GM12872 (cell line): ENCODE measurements at regions not wholly inside any gene's neighbourhood (a gene's known extent, or its start where the extent isn't known, plus 50 kb on each side); places are given as distances from the start of the nearest gene placed in this dataset.

ENCODE experiments used
- CTCF ChIP-seq: IDR thresholded peaks from 3 replicates; pipeline ENCODE4 v1.5.1; 2011; ENCODE audit warnings: low read depth, mild to moderate bottlenecking, low read length, moderate library complexity; ENCODE audit not compliant: insufficient read depth

DNA sequence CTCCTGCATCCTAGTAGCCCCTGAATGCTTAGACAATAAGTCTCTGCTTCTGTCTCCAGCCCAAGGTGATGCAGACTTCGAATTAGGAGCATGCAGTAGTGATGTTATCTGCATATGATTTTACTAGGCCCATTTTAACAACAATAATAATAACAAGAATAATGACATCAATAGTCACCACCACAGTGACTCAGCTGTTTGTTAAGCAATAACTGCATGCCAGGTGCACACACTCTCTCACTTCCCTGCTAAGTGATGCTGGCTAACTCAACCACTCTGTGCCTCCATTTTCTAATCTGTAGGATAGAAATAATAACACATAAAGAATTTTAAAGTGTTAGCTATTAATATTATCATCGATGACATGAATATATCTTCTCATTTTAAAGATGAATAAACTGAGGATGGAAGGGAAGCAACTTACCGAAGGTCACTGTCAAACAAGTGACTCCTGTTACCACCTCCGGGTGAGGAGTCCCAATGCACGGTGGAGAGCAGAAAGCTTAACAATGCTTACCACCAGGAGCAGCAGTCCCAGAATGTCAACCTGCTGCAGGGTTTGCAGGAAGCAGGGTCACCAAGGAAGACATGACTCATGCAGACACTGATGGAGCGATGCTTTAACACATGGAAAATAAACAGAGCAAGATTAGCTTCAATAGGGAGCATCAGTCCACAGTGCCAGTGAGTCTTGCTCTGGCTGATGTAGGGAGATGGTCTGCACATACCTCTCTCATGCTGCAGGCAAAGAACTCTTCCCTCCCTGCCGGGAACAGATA is 290.2 kb downstream of the SPATA17 start:
- no peak for TF ChIP-seq CTCF

GRCh38 chr1:217924924-217925323 is 293.8 kb downstream of the SPATA17 start:
- no peak for TF ChIP-seq CTCF

DNA sequence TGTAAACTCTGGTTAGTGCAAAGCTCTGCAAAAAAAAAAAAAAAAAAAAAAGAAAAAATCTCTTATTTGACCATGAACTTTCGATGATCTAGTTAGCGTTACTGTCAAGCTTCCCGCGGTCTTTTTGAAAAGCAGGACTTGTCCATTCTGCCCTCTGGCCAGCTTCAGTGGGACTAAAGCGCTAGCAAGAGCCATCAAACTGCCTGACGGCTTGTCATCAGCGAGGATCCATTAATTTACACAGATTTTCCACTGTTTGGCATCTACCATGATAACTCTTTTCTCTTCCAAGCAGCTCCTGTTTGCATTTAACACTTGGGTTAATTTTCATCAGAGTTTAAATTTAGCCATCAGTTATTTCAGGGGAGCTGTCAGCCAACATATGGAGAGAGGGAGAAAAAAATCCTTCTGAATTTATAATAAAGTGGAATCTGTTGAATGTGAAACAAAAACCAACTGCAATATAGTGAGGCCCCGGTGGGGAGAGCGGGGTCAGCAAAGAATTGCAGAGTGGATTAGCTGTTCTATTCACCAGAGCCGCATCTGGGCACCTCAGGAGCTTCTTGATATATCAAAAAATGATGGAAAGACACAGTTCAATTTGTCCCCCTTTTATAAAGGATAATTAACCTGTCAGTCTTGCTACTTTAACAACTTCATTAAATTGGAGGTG is 298.2 kb downstream of the SPATA17 start:
- TF ChIP-seq CTCF, result no peak

DNA sequence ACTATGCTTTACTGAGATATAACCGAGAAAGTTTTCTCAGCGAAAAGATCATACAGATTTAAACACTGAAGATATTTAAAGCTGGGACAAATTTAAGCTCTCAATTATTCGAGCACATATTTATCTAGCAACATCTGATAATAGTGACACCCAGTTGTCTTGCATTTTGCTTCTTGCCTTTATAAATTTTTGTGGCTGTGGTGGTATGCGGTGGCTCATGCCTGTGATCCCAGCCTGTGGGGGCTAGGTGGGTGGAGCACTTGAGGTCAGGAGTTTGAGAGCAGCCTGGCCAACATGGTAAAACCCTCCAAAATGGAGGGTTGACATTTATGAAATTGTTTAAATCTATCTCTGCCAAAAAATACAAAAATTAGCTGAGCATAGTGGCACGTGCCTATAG is 312.2 kb downstream of the SPATA17 start:
- TF ChIP-seq CTCF, result no peak

DNA sequence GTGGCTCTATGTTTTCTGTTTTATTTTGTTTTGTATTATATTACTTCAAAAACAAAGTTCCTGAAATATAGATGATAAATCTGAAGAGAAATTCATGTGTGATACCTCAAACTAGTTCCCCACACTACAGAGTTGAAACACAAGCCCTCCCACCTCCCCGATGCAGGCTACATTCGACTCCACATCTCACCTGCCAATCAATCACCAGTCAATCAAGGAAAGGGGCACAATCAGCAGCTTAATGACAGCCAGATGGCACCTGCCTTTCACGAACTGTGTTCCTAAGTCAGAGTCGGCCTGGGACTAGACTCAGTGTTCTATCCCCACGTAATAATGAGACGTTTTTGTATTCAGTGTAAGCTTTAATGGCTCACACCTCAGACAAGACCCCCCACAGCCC is 313.4 kb downstream of the SPATA17 start:
- no peak for TF ChIP-seq CTCF

- TF ChIP-seq CTCF, result no peak
These were observed 315.4 kb downstream of the SPATA17 start for GRCh38 chr1:217946511-217946910.

GRCh38 chr1:217948741-217949140 is 317.6 kb downstream of the SPATA17 start:
- no peak for TF ChIP-seq CTCF
